ENCODE measurements at regions not wholly inside any gene's neighbourhood (a gene's known extent, or its start where the extent isn't known, plus 50 kb on each side); places are given as distances from the start of the nearest gene placed in this dataset.

GRCh38 chr3:71885006-71885405 is 100.1 kb upstream of the PROK2 start:
- no peak overlapping the region for H3K4me3 ChIP-seq (ENCODE audit: low read depth, low read length)
- DNase-seq (ENCODE audit: low read depth): no peak

GRCh38 chr3:71881732-71882131 is 96.8 kb upstream of the PROK2 start:
- no peak overlapping the region for H3K4me3 ChIP-seq (ENCODE audit: low read depth, low read length)
- DNase-seq (ENCODE audit: low read depth): no peak

- no peak for DNase-seq (ENCODE audit: low read depth)
- H3K4me3 ChIP-seq (ENCODE audit: low read depth, low read length): no peak overlapping the region
Measured at GRCh38 chr3:71881041-71881440, 96.1 kb upstream of the PROK2 start.

- no peak overlapping the region for H3K4me3 ChIP-seq (ENCODE audit: low read depth, low read length)
Measured at GRCh38 chr3:71879089-71879488, 94.1 kb upstream of the PROK2 start.

GRCh38 chr3:71876135-71877105 is 91.5 kb upstream of the PROK2 start:
- no peak for DNase-seq (ENCODE audit: low read depth)

More at GRCh38 chr3:71879089-71879488, 94.1 kb upstream of the PROK2 start:
- no peak for DNase-seq (ENCODE audit: low read depth)

GRCh38 chr3:71875461-71875947 is 90.6 kb upstream of the PROK2 start:
- H3K4me3 ChIP-seq (ENCODE audit: low read depth, low read length): no peak overlapping the region
- DNase-seq (ENCODE audit: low read depth): peak; percentile 34

More at GRCh38 chr3:71876135-71877105, 91.5 kb upstream of the PROK2 start:
- no peak overlapping the region for H3K4me3 ChIP-seq (ENCODE audit: low read depth, low read length)

- H3K4me3 ChIP-seq (ENCODE audit: low read depth, low read length): no peak overlapping the region
- no peak for DNase-seq (ENCODE audit: low read depth)
Measured at GRCh38 chr3:71874618-71875017, 89.7 kb upstream of the PROK2 start.

GRCh38 chr3:71873093-71873611 is 88.2 kb upstream of the PROK2 start:
- DNase-seq (ENCODE audit: low read depth): no peak
- H3K4me3 ChIP-seq (ENCODE audit: low read depth, low read length): no peak overlapping the region

- no peak overlapping the region for H3K4me3 ChIP-seq (ENCODE audit: low read depth, low read length)
- no peak for DNase-seq (ENCODE audit: low read depth)
Measured at GRCh38 chr3:71872256-71872655, 87.3 kb upstream of the PROK2 start.

- no peak overlapping the region for H3K4me3 ChIP-seq (ENCODE audit: low read depth, low read length)
- DNase-seq (ENCODE audit: low read depth): no peak
Measured at GRCh38 chr3:71870966-71871512, 86.1 kb upstream of the PROK2 start.

GRCh38 chr3:71868876-71869275 is 83.9 kb upstream of the PROK2 start:
- no peak overlapping the region for H3K4me3 ChIP-seq (ENCODE audit: low read depth, low read length)
- no peak for DNase-seq (ENCODE audit: low read depth)

GRCh38 chr3:71865727-71866126 is 80.8 kb upstream of the PROK2 start:
- no peak overlapping the region for H3K4me3 ChIP-seq (ENCODE audit: low read depth, low read length)
- no peak for DNase-seq (ENCODE audit: low read depth)

GRCh38 chr3:71863563-71864190 is 78.7 kb upstream of the PROK2 start:
- H3K4me3 ChIP-seq (ENCODE audit: low read depth, low read length): no peak overlapping the region
- no peak for DNase-seq (ENCODE audit: low read depth)

- DNase-seq (ENCODE audit: low read depth): no peak
Measured at GRCh38 chr3:71862371-71863140, 77.6 kb upstream of the PROK2 start.

GRCh38 chr3:71859123-71859519 is 74.2 kb upstream of the PROK2 start:
- H3K4me3 ChIP-seq (ENCODE audit: low read depth, low read length): no peak overlapping the region
- DNase-seq (ENCODE audit: low read depth): no peak

More at GRCh38 chr3:71862371-71863140, 77.6 kb upstream of the PROK2 start:
- H3K4me3 ChIP-seq (ENCODE audit: low read depth, low read length): no peak overlapping the region

GRCh38 chr3:71858503-71859122 is 73.7 kb upstream of the PROK2 start:
- H3K4me3 ChIP-seq (ENCODE audit: low read depth, low read length): no peak overlapping the region
- DNase-seq (ENCODE audit: low read depth): no peak

- no peak for DNase-seq (ENCODE audit: low read depth)
- H3K4me3 ChIP-seq (ENCODE audit: low read depth, low read length): no peak overlapping the region
Measured at GRCh38 chr3:71857956-71858355, 73.0 kb upstream of the PROK2 start.

GRCh38 chr3:71854706-71855105 is 69.8 kb upstream of the PROK2 start:
- no peak overlapping the region for H3K4me3 ChIP-seq (ENCODE audit: low read depth, low read length)
- DNase-seq (ENCODE audit: low read depth): no peak

GRCh38 chr3:71854096-71854495 is 69.1 kb upstream of the PROK2 start:
- DNase-seq (ENCODE audit: low read depth): no peak
- no peak overlapping the region for H3K4me3 ChIP-seq (ENCODE audit: low read depth, low read length)
